Spleen (tissue), 11 donors: ENCODE measurements at regions not wholly inside any gene's neighbourhood (a gene's known extent, or its start where the extent isn't known, plus 50 kb on each side); places are given as distances from the start of the nearest gene placed in this dataset.

Experiments
- DNase-seq: peaks from one replicate; pipeline ENCODE4 v3.0.0-alpha.2; 2020
- H3K27ac ChIP-seq, 8 donors: fragments of 200-600 bp; sonication (generic) in 7 of 8; 1 replicate in 4 of 8; 2 replicates in 4 of 8; pipeline versions ENCODE4 v1.5.0 to v1.8.0; 2016 to 2021; ENCODE audit warnings: inconsistent platforms in 4 of 8, mild to moderate bottlenecking in 4 of 8, moderate library complexity in 1 of 8
- H3K27me3 ChIP-seq, 7 donors: fragments of 200-600 bp; sonication (generic) in 6 of 7; replicated peaks in 1 of 7; 1 replicate in 4 of 7; 2 replicates in 3 of 7; pipeline versions ENCODE4 v1.5.0 to v1.8.0; 2016 to 2021; ENCODE audit warnings: inconsistent platforms in 3 of 7, mild to moderate bottlenecking in 1 of 7
- H3K36me3 ChIP-seq, 6 donors: fragments of 200-600 bp; sonication (generic) in 5 of 6; 1 replicate in 4 of 6; 2 replicates in 2 of 6; pipeline versions ENCODE4 v1.5.0 to v1.8.0; 2016 to 2021; ENCODE audit warnings: inconsistent platforms in 2 of 6
- H3K4me1 ChIP-seq, 6 donors: fragments of 200-600 bp; sonication (generic) in 5 of 6; 1 replicate in 3 of 6; 2 replicates in 3 of 6; pipeline versions ENCODE4 v1.5.0 to v1.8.0; 2016 to 2021; ENCODE audit warnings: inconsistent platforms in 3 of 6
- H3K4me3 ChIP-seq, 8 donors: fragments of 200-600 bp; sonication (generic) in 7 of 8; 1 replicate in 4 of 8; 2 replicates in 4 of 8; pipeline versions ENCODE4 v1.5.0 to v1.8.0; 2016 to 2021; ENCODE audit warnings: inconsistent platforms in 4 of 8, mild to moderate bottlenecking in 4 of 8, moderate library complexity in 2 of 8
- H3K9me3 ChIP-seq, 8 donors: fragments of 200-600 bp; sonication (generic) in 7 of 8; 1 replicate in 4 of 8; 2 replicates in 4 of 8; pipeline versions ENCODE4 v1.5.0 to v1.8.0; 2016 to 2021; ENCODE audit warnings: inconsistent platforms in 4 of 8
- CTCF ChIP-seq, 11 experiments: fragments of 200-600 bp in 7 of 11; fragments of 450-650 bp in 4 of 11; sonication (generic) in 4 of 11; IDR thresholded peaks in 8 of 11; conservative IDR thresholded peaks in 3 of 11; 1 replicate in 7 of 11; 2 replicates in 4 of 11; pipeline versions ENCODE4 v1.4.0 to v1.8.0; 2016 to 2021; ENCODE audit warnings: antibody characterized with exemption in 11 of 11, inconsistent platforms in 4 of 11, mild to moderate bottlenecking in 1 of 11
- POLR2A ChIP-seq, 3 donors: fragments of 450-650 bp; IDR thresholded peaks; one replicate each; pipeline ENCODE4 v1.5.1; 2017; ENCODE audit warnings: antibody characterized with exemption in 3 of 3, mild to moderate bottlenecking in 1 of 3
- POLR2AphosphoS5 ChIP-seq, 3 donors: sonication (generic); formaldehyde crosslinking; IDR thresholded peaks; one replicate each; pipeline ENCODE4 v1.5.1; 2017; ENCODE audit warnings: antibody characterized with exemption in 3 of 3
- WGBS, 5 donors: extraction: QIAGEN DNeasy Blood & Tissue Kit in 3 of 5; methylation state at CpG; one replicate each; pipeline versions ENCODE4 v1.1.5 to v1.1.7; 2013 to 2018; 5-methylcytosine and 5-hydroxymethylcytosine counted together
- intact Hi-C: fragments of 100-400 bp; cut with DNase I; formaldehyde crosslinking; loops from one replicate; pipeline ENCODE4 v1.15.0; 2023; ENCODE audit warnings: low total_unique reads
- donor health status: healthy with polysubstance abuse.
- donor health status: DM: no; HTN: no; CAD: no; lungs with moderate emphysema.
- donor health status: DM: no; HTN: no; CAD: no.
- donor health status: Bipolar disorder and iron deficiency.
- donor health status: healthy.
- donor health status: DM: no; HTN: no; CAD: no.
- donor health status: DM: yes; HTN: yes; CAD: no.

- Histone ChIP-seq H3K9me3 (peaks cover 0 to 7% (median 0%) of the 10 kb centered on the region in 8 donors), H3K4me3 (no peak overlapping the region), H3K27me3 (no peaks in the 10 kb centered on the region), H3K36me3 (no peaks in the 10 kb centered on the region), H3K27ac (peak overlapping the region in 6 of 8 donors; percentile 14 to 70 (median 50)), H3K4me1 (peaks cover 6 to 44% (median 24%) of the 10 kb centered on the region in 6 donors)
- intact Hi-C loops: no loop called here
- TF ChIP-seq POLR2AphosphoS5 (IDR thresholded peaks at IDR 0.05) (no peak), CTCF (IDR thresholded peaks at IDR 0.05 in 8 of 11, conservative IDR thresholded peaks at IDR 0.05 in 3 of 11) (no peak), POLR2A (IDR thresholded peaks at IDR 0.05) (no peak)
- no peak for DNase-seq
- 43 to 49% (median 46%) methylated on average over 2 of the region's 2 CpGs for WGBS, 5 donors
These were observed 467.4 kb upstream of the CITED2 start for GRCh38 chr6:139841794-139842215.

GRCh38 chr6:139839506-139840156, 465.2 kb upstream of the CITED2 start:
- H3K4me3 ChIP-seq: peak overlapping the region in 1 of 8 donors; percentile 50
- peaks cover 0 to 7% (median 0%) of the 10 kb centered on the region in 8 donors for H3K9me3 ChIP-seq
- 28 to 54% (median 34%) methylated on average over 7 of the region's 7 CpGs for WGBS, 5 donors
- DNase-seq: peak; percentile 70
- H3K27ac ChIP-seq: peak overlapping the region in 7 of 8 donors; percentile 55 to 85 (median 75)
- H3K4me1 ChIP-seq: peaks cover 0 to 35% (median 15%) of the 10 kb centered on the region in 6 donors
- intact Hi-C loops: no loop called here
- peak in 1 of 3 donors; percentile 34 for TF ChIP-seq POLR2AphosphoS5 (IDR thresholded peaks at IDR 0.05)
- no peak for TF ChIP-seq POLR2A (IDR thresholded peaks at IDR 0.05)
- no peaks in the 10 kb centered on the region for H3K27me3 ChIP-seq
- H3K36me3 ChIP-seq: no peaks in the 10 kb centered on the region

GRCh38 chr6:139834232-139834631, 459.8 kb upstream of the CITED2 start:
- no peaks in the 10 kb centered on the region for H3K36me3 ChIP-seq
- H3K27ac ChIP-seq: no peak overlapping the region
- peaks cover 0 to 4% (median under 1%) of the 10 kb centered on the region in 6 donors for H3K4me1 ChIP-seq
- no peak overlapping the region for H3K4me3 ChIP-seq
- no peaks in the 10 kb centered on the region for H3K27me3 ChIP-seq
- TF ChIP-seq CTCF (IDR thresholded peaks at IDR 0.05 in 8 of 11, conservative IDR thresholded peaks at IDR 0.05 in 3 of 11): no peak
- no peak for TF ChIP-seq POLR2AphosphoS5 (IDR thresholded peaks at IDR 0.05)
- 90 to 96% (median 91%) methylated on average over 5 of the region's 5 CpGs for WGBS, 5 donors
- H3K9me3 ChIP-seq: peaks cover 0 to 7% (median 0%) of the 10 kb centered on the region in 8 donors
- intact Hi-C loops: no loop called here
- no peak for DNase-seq

- H3K4me3 ChIP-seq: no peak overlapping the region
- WGBS, 5 donors: 90 to 98% (median 93%) methylated on average over 4 of the region's 4 CpGs
- intact Hi-C loops: no loop called here
These were observed 459.1 kb upstream of the CITED2 start for GRCh38 chr6:139833592-139833991.

More at GRCh38 chr6:139833592-139833991, 459.1 kb upstream of the CITED2 start:
- Histone ChIP-seq H3K4me1 (no peaks in the 10 kb centered on the region), H3K27me3 (peaks cover 0 to 6% (median 0%) of the 10 kb centered on the region in 7 donors), H3K27ac (no peak overlapping the region), H3K9me3 (peaks cover 0 to 3% (median 0%) of the 10 kb centered on the region in 8 donors), H3K36me3 (no peaks in the 10 kb centered on the region)
- DNase-seq: no peak
- TF ChIP-seq POLR2AphosphoS5 (IDR thresholded peaks at IDR 0.05) (no peak), CTCF (IDR thresholded peaks at IDR 0.05 in 8 of 11, conservative IDR thresholded peaks at IDR 0.05 in 3 of 11) (no peak), POLR2A (IDR thresholded peaks at IDR 0.05) (no peak)
